Stimulated activated CD4-positive, alpha-beta T cell treated with anti-CD3 and anti-CD28 coated beads, Interleukin-4, amount 100 ng/mL, for 1 hour (primary cell): ENCODE measurements at regions not wholly inside any gene's neighbourhood (a gene's known extent, or its start where the extent isn't known, plus 50 kb on each side); places are given as distances from the start of the nearest gene placed in this dataset.
"Not testable (repeated sequence)": the region's sequence is repeated elsewhere in the genome, so short reads cannot be mapped to it uniquely, and the experiment has no call there.

Experiments used
- DNase-seq: peaks from one replicate; pipeline ENCODE4 v3.0.0-alpha.2; 2020

- no peak for DNase-seq
Observed at GRCh38 chr20:56885521-56885920, 256.4 kb downstream of the TFAP2C start.

GRCh38 chr20:56890011-56890410 is 260.9 kb downstream of the TFAP2C start:
- DNase-seq, result no peak

GRCh38 chr20:56893226-56893917 is 264.3 kb downstream of the TFAP2C start:
- no peak for DNase-seq

- DNase-seq, result no peak
Observed at GRCh38 chr20:56896447-56896846, 267.3 kb downstream of the TFAP2C start.

DNA sequence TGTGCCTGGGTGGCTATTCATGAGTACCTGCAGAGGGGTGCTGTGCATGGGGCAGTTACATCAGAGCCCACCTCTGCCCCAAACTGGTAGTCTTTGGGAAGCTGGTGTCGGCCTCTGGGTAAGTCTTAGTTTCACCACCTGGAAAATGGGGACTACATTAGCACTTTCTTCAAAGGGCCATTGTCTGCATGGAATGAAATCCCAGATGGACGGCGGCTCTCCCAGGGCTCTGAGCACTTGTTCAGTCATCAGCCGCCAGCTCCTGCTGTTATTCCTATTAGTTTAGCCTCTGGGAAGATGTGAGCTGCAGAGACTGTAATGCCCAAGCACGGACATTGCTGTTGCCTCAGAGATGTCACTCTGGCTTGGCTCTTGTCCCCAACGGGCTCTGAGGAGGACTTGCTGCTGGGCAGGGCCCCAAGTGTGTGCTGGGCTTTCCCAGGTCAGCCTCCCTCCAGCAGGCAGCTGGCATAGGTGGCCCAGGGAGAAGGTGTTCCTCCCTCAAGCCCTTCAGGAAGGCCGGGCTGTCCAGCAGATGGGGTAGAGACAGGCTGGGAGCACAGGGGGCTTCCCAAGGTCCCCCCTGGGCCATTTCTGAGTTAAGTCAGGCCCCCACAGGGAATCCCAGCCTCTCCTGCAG is 268.3 kb downstream of the TFAP2C start:
- no peak for DNase-seq

- no peak for DNase-seq
Observed at GRCh38 chr20:56897958-56898349, 268.8 kb downstream of the TFAP2C start.

GRCh38 chr20:56899506-56899905 is 270.4 kb downstream of the TFAP2C start:
- DNase-seq, result no peak

- DNase-seq, result no peak
Observed at GRCh38 chr20:56900252-56900651, 271.1 kb downstream of the TFAP2C start.

DNA sequence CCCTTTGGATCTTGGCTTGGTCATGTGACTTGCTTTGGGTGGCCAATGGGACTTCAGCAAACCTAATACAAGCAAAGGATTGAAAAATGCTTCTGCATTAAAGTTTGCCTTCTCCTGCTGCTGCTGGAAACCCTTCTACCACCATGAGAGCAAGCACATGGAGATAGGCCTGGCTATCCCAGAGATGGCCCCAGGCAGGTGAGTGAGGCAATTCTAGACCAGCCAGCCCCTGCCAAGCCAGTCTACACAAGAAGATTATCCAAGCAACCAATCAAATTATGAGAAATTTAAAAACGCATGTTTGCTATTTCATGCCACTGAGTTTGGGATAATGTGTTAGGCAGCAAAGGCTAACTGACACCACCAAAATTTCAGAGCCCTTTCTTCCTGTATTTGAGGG is 274.3 kb downstream of the TFAP2C start:
- DNase-seq, result no peak

GRCh38 chr20:56903858-56904257 is 274.8 kb downstream of the TFAP2C start:
- DNase-seq, result no peak

- DNase-seq, result no peak
Observed at GRCh38 chr20:56909918-56910714, 281.0 kb downstream of the TFAP2C start.

DNA sequence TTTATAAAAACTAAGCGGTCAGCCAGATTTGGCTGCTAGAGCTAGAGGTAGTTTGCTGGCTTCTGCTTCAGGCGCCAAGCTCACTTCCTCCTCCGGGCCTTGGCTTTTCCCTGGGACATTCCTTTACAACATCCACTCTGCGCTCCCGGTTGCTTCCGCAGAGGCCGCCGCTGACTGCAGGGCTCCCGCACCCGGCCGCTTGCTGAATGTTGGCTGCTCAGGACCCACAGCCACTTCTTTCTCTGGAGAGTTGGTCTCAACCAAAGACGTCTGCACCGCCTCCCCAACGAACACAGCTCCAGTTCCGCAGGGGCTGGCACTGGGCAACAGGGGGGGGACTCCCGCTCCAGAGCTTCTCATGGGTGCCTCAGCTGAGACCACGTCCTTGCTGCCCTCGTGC is 282.8 kb downstream of the TFAP2C start:
- DNase-seq, result no peak

DNA sequence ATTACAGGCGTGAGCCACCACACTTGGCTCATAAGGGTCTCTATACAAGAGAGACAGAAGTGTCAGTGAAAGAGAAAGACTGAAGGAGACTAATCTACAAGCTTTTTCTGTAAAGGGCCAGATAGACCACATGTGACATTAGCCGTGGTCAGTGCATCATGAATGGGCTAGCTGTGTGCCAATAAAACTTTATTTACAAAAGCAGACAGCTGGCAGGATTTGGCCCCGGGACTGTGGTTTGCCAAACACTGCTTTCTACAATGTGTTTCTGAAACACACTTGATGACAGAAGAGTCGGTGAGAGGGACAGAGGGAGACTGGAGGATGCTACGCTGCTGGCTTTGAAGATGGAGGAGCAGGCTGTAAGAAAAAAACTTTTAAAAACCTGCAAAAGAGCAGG is 285.4 kb downstream of the TFAP2C start:
- DNase-seq, result no peak

GRCh38 chr20:56916345-56916622 is 287.2 kb downstream of the TFAP2C start:
- no peak for DNase-seq

DNA sequence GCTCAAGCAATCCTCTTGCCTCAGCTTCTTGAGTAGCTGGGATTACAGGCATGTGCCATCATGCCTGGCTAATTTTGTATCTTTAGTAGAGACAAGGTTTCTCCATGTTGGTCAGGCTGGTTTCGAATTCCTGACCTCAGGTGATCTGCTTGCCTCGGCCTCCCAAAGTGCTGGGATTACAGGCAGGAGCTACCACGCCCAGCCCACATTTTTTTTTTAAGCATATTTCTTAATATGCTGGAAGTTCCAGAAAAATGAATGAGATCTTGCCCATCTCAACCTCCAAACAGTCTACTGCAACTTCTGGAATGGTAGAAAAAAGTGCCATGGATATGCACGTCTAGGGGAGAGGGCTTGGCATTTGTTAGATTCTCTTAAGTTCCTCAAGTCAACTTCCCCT is 290.9 kb downstream of the TFAP2C start:
- DNase-seq, result not testable (repeated sequence)

GRCh38 chr20:56922497-56922896 is 293.4 kb downstream of the TFAP2C start:
- DNase-seq, result no peak

DNA sequence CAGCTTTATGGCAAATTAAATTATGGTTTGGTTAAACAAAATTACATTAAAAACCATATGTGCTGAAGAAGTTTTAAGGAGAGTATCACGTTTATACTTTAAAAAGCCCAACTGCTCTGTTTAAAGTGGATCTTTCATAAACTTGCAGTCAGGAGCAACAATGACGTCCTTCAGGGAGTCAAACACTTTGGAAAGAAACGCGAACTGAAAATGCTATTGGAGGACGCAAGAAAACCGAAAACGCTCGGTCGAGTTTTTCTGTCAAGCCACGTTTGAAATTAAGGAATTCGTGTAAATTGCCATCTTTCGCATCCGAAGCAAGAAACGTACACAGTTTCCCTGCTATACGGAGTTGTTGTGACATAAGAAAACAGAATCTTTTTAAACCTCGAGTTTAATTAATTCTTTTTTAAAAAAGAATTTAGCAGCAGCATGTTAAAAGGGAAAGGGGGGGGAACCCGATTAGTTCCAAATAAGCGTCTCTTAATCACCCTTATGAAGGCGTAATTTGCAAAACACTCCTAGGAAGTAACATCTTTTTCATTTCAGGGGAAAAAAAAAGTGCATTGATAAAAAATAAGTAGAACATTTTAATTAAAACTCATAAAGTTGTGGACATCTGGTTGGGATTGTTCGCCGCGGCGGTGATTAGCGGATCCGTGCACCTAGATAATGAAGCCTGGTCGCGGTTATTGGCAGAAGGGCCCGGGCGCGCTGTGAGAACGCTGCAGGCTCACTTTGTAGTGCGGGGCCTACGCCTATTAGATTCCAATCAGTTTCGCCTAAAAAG is 295.4 kb downstream of the TFAP2C start:
- no peak for DNase-seq

- no peak for DNase-seq
Observed at GRCh38 chr20:56925082-56925830, 296.1 kb downstream of the TFAP2C start.

DNA sequence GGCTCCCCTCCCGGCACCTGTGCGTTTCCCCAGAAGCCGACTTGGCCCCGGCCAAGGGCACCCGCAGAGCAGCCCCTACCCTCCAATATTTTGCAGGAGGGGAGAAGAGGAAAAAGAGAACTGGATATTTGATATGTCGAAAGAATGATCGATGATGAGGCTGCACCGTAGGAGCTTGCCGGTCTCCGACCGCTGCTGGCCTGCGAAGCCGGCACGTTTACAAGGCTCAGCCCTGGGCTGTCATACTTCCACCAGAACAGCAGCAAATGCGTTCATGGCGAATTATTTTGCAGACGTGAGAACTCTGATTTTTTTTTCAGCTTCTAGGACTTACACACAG is 296.7 kb downstream of the TFAP2C start:
- no peak for DNase-seq

- no peak for DNase-seq
Observed at GRCh38 chr20:56926501-56926900, 297.4 kb downstream of the TFAP2C start.

GRCh38 chr20:56927127-56927526 is 298.0 kb downstream of the TFAP2C start:
- no peak for DNase-seq

GRCh38 chr20:56928007-56928406 is 298.9 kb downstream of the TFAP2C start:
- no peak for DNase-seq

DNA sequence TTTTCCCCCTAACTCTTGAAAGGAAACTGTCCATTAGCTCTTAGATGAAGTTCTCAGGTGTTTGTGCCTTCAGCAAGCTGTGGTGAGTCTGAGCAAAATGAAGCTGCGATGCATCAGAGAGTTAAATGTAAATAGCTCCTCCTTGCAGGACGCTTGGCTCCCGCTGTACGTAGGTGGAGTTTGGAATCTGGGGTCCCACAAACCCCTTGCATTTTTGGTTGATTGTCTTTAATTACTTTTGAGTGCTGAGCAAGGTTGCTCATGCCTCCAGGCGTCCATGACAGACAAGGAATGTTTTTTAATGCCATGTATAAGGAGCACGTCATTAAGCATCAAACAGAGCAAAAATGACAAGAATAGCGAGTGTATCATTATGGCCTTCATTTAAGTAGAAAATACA is 300.5 kb downstream of the TFAP2C start:
- no peak for DNase-seq
